Kidney (tissue), 13 donors: ENCODE measurements at regions not wholly inside any gene's neighbourhood (a gene's known extent, or its start where the extent isn't known, plus 50 kb on each side); places are given as distances from the start of the nearest gene placed in this dataset.

ENCODE experiments used
- DNase-seq, 5 donors: peaks; one replicate each; pipeline ENCODE4 v3.0.0-alpha.2; 2013 to 2020
- FAIRE-seq: peaks from 2 replicates; lab custom pipeline; 2012; peaks lifted over from hg19 to GRCh38; lab: Jason Lieb, UNC
- H3K27ac ChIP-seq, 2 donors: one replicate each; pipeline ENCODE4 v1.7.0; 2013; ENCODE audit warnings: low read depth in 2 of 2, low read length in 2 of 2, inconsistent platforms in 1 of 2
- H3K27me3 ChIP-seq: one replicate; pipeline ENCODE4 v1.7.1; 2013; ENCODE audit warnings: low read length, inconsistent platforms; ENCODE audit not compliant: control insufficient read depth, insufficient read depth
- H3K36me3 ChIP-seq, 3 donors: one replicate each; pipeline versions ENCODE4 v1.7.0 to v1.7.1; 2013; ENCODE audit warnings: low read length in 3 of 3, control low read depth in 1 of 3, inconsistent platforms in 1 of 3; ENCODE audit not compliant: insufficient read depth in 3 of 3, control insufficient read depth in 2 of 3
- H3K4me1 ChIP-seq, 3 donors: one replicate each; pipeline versions ENCODE4 v1.7.0 to v1.7.1; 2013; ENCODE audit warnings: low read length in 3 of 3, inconsistent platforms in 1 of 3, low read depth in 1 of 3; ENCODE audit not compliant: control insufficient read depth in 2 of 3, insufficient read depth in 2 of 3
- H3K4me3 ChIP-seq, 3 donors: one replicate each; pipeline versions ENCODE4 v1.7.0 to v1.8.1; 2013; ENCODE audit warnings: low read length in 3 of 3, control low read depth in 1 of 3, inconsistent platforms in 1 of 3
- H3K9ac ChIP-seq, 3 donors: one replicate each; pipeline versions ENCODE4 v1.7.0 to v1.7.1; 2013; ENCODE audit warnings: low read length in 3 of 3, control low read depth in 1 of 3, inconsistent platforms in 1 of 3
- H3K9me3 ChIP-seq, 3 donors: one replicate each; pipeline versions ENCODE4 v1.7.0 to v1.7.1; 2013; ENCODE audit warnings: low read length in 3 of 3, control low read depth in 1 of 3, inconsistent platforms in 1 of 3; ENCODE audit not compliant: control insufficient read depth in 2 of 3, insufficient read depth in 1 of 3
- intact Hi-C: fragments of 100-400 bp; cut with DNase I; formaldehyde crosslinking; loops from one replicate; pipeline ENCODE4 v1.11.1; 2022
- TF ChIP-seq, protein P1 (sequence below): IDR thresholded peaks from 3 replicates; pipeline ENCODE4 v1.5.1; 2012; ENCODE audit warnings: mild to moderate bottlenecking, moderate library complexity, borderline replicate concordance; ENCODE audit not compliant: insufficient read depth; ENCODE audit errors: extremely low read depth
- donor health status: control.
- donor health status: control.
- donor health status: control.
- donor health status: control.
- donor health status: control.
- donor health status: DM: yes; HTN: yes; CAD: no.
- donor health status: Normal renal cell carcinoma (clear cell type).

DNA sequence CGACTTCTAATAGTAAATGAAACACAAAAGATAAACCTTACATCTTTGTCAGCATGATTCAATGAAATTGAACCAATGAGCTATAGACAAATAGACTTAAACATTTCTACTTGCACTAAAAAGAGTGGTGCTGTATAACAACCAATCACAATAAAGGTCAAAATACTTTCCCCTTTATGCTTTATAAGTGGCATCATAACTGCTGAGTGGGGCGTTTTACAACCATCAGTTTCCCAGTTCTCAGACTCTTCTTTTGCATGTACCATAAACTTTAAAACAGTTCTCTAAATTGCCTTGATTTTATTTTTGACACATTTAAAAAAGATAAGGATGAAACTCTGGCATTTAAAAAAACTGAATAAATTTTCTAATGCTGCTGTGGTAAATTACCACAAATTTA is 356.2 kb downstream of the NNT start:
- H3K4me1 ChIP-seq: no peaks in the 10 kb centered on the region
- no peak overlapping the region for H3K4me3 ChIP-seq
- intact Hi-C loops: no loop called here
- H3K9ac ChIP-seq: no peak overlapping the region
- no peak for FAIRE-seq
- H3K36me3 ChIP-seq: no peaks in the 10 kb centered on the region
- DNase-seq: no peak
- TF ChIP-seq, protein P1, sequence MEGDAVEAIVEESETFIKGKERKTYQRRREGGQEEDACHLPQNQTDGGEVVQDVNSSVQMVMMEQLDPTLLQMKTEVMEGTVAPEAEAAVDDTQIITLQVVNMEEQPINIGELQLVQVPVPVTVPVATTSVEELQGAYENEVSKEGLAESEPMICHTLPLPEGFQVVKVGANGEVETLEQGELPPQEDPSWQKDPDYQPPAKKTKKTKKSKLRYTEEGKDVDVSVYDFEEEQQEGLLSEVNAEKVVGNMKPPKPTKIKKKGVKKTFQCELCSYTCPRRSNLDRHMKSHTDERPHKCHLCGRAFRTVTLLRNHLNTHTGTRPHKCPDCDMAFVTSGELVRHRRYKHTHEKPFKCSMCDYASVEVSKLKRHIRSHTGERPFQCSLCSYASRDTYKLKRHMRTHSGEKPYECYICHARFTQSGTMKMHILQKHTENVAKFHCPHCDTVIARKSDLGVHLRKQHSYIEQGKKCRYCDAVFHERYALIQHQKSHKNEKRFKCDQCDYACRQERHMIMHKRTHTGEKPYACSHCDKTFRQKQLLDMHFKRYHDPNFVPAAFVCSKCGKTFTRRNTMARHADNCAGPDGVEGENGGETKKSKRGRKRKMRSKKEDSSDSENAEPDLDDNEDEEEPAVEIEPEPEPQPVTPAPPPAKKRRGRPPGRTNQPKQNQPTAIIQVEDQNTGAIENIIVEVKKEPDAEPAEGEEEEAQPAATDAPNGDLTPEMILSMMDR: no peak
- H3K27me3 ChIP-seq: no peaks in the 10 kb centered on the region
- no peaks in the 10 kb centered on the region for H3K9me3 ChIP-seq
- H3K27ac ChIP-seq: no peak overlapping the region

DNA sequence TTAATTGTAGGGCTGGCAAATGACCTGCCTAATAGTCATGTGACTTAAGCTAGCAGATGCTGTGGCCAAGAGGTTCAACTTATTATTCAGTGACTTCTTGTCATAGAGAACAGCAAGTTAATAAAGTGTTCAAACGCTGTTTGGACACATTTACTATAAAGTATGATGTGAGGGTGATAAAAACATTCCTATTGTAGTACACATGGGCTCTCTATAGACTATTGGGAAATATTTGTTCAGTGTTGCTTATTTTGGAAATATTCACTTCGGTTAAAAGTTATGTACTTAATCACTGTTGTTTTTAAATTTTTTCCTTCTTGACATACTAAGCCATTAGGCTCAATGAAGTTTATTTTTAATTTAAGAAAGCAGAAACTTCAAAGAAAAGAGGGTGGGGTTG is 345.0 kb downstream of the NNT start:
- Histone ChIP-seq H3K9me3 (peaks cover 0 to 4% (median 0%) of the 10 kb centered on the region in 3 donors), H3K9ac (no peak overlapping the region), H3K27me3 (no peaks in the 10 kb centered on the region), H3K27ac (no peak overlapping the region), H3K4me1 (no peaks in the 10 kb centered on the region), H3K4me3 (no peak overlapping the region), H3K36me3 (no peaks in the 10 kb centered on the region)
- no peak for DNase-seq
- intact Hi-C loops: no loop called here
- TF ChIP-seq, protein P1: no peak
- FAIRE-seq: no peak

DNA sequence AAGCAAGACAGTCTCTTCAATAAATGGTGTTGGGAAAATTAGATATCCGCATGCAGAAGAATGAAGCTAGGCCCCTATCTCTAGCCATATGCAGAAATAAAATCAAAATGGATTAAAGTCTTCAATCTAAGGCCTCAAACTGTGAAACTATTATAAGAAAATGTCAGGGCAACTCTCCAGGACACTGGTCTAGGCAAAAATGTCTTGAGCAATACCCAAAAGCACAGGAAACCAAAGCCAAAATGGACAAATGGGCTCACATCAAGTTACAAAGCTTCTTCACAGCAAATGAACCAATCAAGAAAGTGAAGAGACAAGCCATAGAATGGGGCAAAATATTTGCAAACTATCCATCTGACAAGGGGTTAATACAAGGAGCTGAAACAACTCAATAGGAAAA is 338.8 kb downstream of the NNT start:
- DNase-seq (no peak), FAIRE-seq (no peak)
- H3K27ac ChIP-seq: no peak overlapping the region
- no peak overlapping the region for H3K9ac ChIP-seq
- intact Hi-C loops: no loop called here
- TF ChIP-seq, protein P1: no peak
- no peaks in the 10 kb centered on the region for H3K27me3 ChIP-seq
- H3K4me3 ChIP-seq: no peak overlapping the region
- no peaks in the 10 kb centered on the region for H3K4me1 ChIP-seq
- no peaks in the 10 kb centered on the region for H3K36me3 ChIP-seq
- peaks cover 0 to 8% (median 0%) of the 10 kb centered on the region in 3 donors for H3K9me3 ChIP-seq

DNA sequence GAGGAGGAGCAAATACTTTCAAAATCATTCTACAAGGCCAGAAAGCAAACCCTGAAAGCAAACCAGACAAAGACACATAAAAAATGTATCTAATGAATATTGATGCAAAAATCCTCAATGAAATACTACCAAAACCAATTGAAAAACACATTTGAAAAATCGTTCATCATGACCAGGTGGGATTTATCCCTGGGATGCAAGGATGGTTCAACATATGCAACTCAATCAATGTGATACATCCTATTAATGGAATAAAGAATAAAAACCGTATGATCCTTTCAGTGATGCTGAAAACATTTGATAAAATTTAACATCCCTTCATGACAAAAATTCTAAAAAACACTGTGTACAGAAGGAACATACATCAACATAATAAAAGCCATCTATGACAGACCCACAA is 337.6 kb downstream of the NNT start:
- intact Hi-C loops: no loop called here
- no peaks in the 10 kb centered on the region for H3K27me3 ChIP-seq
- TF ChIP-seq, protein P1: no peak
- no peak overlapping the region for H3K4me3 ChIP-seq
- FAIRE-seq: no peak
- DNase-seq: no peak
- H3K4me1 ChIP-seq: no peaks in the 10 kb centered on the region
- no peak overlapping the region for H3K27ac ChIP-seq
- H3K9me3 ChIP-seq: peaks cover 0 to 4% (median 0%) of the 10 kb centered on the region in 3 donors
- no peaks in the 10 kb centered on the region for H3K36me3 ChIP-seq
- no peak overlapping the region for H3K9ac ChIP-seq
